Endodermal cell (in vitro differentiated cells): ENCODE measurements at regions not wholly inside any gene's neighbourhood (a gene's known extent, or its start where the extent isn't known, plus 50 kb on each side); places are given as distances from the start of the nearest gene placed in this dataset.

ENCODE experiments used
- DNase-seq: peaks from one replicate; pipeline ENCODE4 v3.0.0-alpha.2; 2017
- H3K27ac ChIP-seq: 2 replicates; pipeline ENCODE4 v1.5.1; 2013; ENCODE audit warnings: mild to moderate bottlenecking, low read depth, low read length, moderate library complexity
- H3K27me3 ChIP-seq: 2 replicates; pipeline ENCODE4 v1.6.1; 2013; ENCODE audit warnings: mild to moderate bottlenecking, low read length, moderate library complexity; ENCODE audit not compliant: insufficient read depth, control insufficient read depth, poor library complexity, severe bottlenecking
- H3K36me3 ChIP-seq: 2 replicates; pipeline ENCODE4 v1.7.0; 2013; ENCODE audit warnings: mild to moderate bottlenecking, low read length, moderate library complexity; ENCODE audit not compliant: control insufficient read depth, insufficient read depth
- H3K4me1 ChIP-seq: one replicate; pipeline ENCODE4 v1.7.0; 2013; ENCODE audit warnings: low read length; ENCODE audit not compliant: control insufficient read depth, insufficient read depth
- H3K4me3 ChIP-seq: 2 replicates; pipeline ENCODE4 v1.5.1; 2013; ENCODE audit warnings: mild to moderate bottlenecking, low read length, moderate library complexity
- H3K9ac ChIP-seq: 2 replicates; pipeline ENCODE4 v1.6.1; 2013; ENCODE audit warnings: mild to moderate bottlenecking, low read length, moderate library complexity; ENCODE audit not compliant: poor library complexity, severe bottlenecking; ENCODE audit errors: extremely low read depth
- H3K9me3 ChIP-seq: 2 replicates; pipeline ENCODE4 v1.6.1; 2013; ENCODE audit warnings: mild to moderate bottlenecking, low read length, moderate library complexity; ENCODE audit not compliant: control insufficient read depth
- H3K27ac Mint-ChIP-seq: 2 replicates; pipeline ENCODE4 v1.8.0; 2020; ENCODE audit warnings: mixed read lengths
- H3K27me3 Mint-ChIP-seq: 2 replicates; pipeline ENCODE4 v1.8.0; 2021; ENCODE audit warnings: mild to moderate bottlenecking, mixed read lengths; ENCODE audit not compliant: insufficient read depth
- H3K36me3 Mint-ChIP-seq: 2 replicates; pipeline ENCODE4 v1.8.0; 2020; ENCODE audit warnings: low read depth, mixed read lengths
- H3K4me1 Mint-ChIP-seq: 2 replicates; pipeline ENCODE4 v1.8.0; 2020; ENCODE audit warnings: mixed read lengths
- H3K4me3 Mint-ChIP-seq: 2 replicates; pipeline ENCODE4 v1.8.0; 2020; ENCODE audit warnings: mild to moderate bottlenecking, moderate library complexity, mixed read lengths
- H3K9me3 Mint-ChIP-seq: 2 replicates; pipeline ENCODE4 v1.8.0; 2020; ENCODE audit warnings: mild to moderate bottlenecking, mixed read lengths
- WGBS, 2 experiments: methylation state at CpG; one replicate each; pipeline versions ENCODE4 v1.1.5 to v1.1.7; 2013; ENCODE audit warnings: missing lambda C conversion rate in 2 of 2, mixed read lengths in 1 of 2; ENCODE audit not compliant: insufficient coverage in 1 of 2, insufficient read length in 1 of 2; 5-methylcytosine and 5-hydroxymethylcytosine counted together
- TF ChIP-seq, protein P1 (sequence below): fragments of 200-600 bp; sonication (generic); conservative IDR thresholded peaks from 2 replicates; pipeline ENCODE4 v1.5.0; 2021; ENCODE audit warnings: antibody characterized with exemption, mild to moderate bottlenecking

- Histone ChIP-seq H3K27ac (no peak overlapping the region), H3K9ac (no peak overlapping the region), H3K4me3 (no peak overlapping the region), H3K27me3 (no peaks in the 10 kb centered on the region), H3K36me3 (no peaks in the 10 kb centered on the region), H3K9me3 (no peaks in the 10 kb centered on the region), H3K4me1 (peaks cover 6% of the 10 kb centered on the region)
- no peaks in the 10 kb centered on the region for H3K27me3 Mint-ChIP-seq
- no peak overlapping the region for H3K4me3 Mint-ChIP-seq
- TF ChIP-seq, protein P1, sequence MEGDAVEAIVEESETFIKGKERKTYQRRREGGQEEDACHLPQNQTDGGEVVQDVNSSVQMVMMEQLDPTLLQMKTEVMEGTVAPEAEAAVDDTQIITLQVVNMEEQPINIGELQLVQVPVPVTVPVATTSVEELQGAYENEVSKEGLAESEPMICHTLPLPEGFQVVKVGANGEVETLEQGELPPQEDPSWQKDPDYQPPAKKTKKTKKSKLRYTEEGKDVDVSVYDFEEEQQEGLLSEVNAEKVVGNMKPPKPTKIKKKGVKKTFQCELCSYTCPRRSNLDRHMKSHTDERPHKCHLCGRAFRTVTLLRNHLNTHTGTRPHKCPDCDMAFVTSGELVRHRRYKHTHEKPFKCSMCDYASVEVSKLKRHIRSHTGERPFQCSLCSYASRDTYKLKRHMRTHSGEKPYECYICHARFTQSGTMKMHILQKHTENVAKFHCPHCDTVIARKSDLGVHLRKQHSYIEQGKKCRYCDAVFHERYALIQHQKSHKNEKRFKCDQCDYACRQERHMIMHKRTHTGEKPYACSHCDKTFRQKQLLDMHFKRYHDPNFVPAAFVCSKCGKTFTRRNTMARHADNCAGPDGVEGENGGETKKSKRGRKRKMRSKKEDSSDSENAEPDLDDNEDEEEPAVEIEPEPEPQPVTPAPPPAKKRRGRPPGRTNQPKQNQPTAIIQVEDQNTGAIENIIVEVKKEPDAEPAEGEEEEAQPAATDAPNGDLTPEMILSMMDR: no peak
- no peaks in the 10 kb centered on the region for H3K9me3 Mint-ChIP-seq
- no peak for DNase-seq
- peaks cover 13% of the 10 kb centered on the region for H3K4me1 Mint-ChIP-seq
- no peak overlapping the region for H3K27ac Mint-ChIP-seq
- H3K36me3 Mint-ChIP-seq: peaks cover 2% of the 10 kb centered on the region
- WGBS, 2 experiments: 93 to 97% methylated on average over 3 to 4 of the region's 4 CpGs
These were observed 287.3 kb upstream of the MTNR1B start for GRCh38 chr11:92682136-92682535.

- no peak overlapping the region for H3K4me3 ChIP-seq
- H3K36me3 ChIP-seq: no peaks in the 10 kb centered on the region
- H3K27ac ChIP-seq: no peak overlapping the region
- TF ChIP-seq, protein P1: no peak
- H3K27ac Mint-ChIP-seq: no peak overlapping the region
- peaks cover 6% of the 10 kb centered on the region for H3K4me1 ChIP-seq
- no peaks in the 10 kb centered on the region for H3K9me3 Mint-ChIP-seq
- WGBS, 2 experiments: 71 to 97% methylated on average over 1 of the region's 1 CpG
- no peaks in the 10 kb centered on the region for H3K27me3 Mint-ChIP-seq
- H3K4me1 Mint-ChIP-seq: peaks cover 13% of the 10 kb centered on the region
- no peaks in the 10 kb centered on the region for H3K9me3 ChIP-seq
- DNase-seq: no peak
- H3K36me3 Mint-ChIP-seq: peaks cover 2% of the 10 kb centered on the region
- H3K9ac ChIP-seq: no peak overlapping the region
- H3K4me3 Mint-ChIP-seq: no peak overlapping the region
- no peaks in the 10 kb centered on the region for H3K27me3 ChIP-seq
These were observed 286.5 kb upstream of the MTNR1B start for GRCh38 chr11:92682952-92683351.

GRCh38 chr11:92685049-92685448 is 284.4 kb upstream of the MTNR1B start:
- Mint-ChIP-seq H3K27ac (no peak overlapping the region), H3K4me3 (no peak overlapping the region), H3K36me3 (no peaks in the 10 kb centered on the region), H3K4me1 (peaks cover 13% of the 10 kb centered on the region), H3K27me3 (no peaks in the 10 kb centered on the region), H3K9me3 (no peaks in the 10 kb centered on the region)
- DNase-seq: no peak
- peaks cover 6% of the 10 kb centered on the region for H3K4me1 ChIP-seq
- H3K9me3 ChIP-seq: no peaks in the 10 kb centered on the region
- TF ChIP-seq, protein P1: no peak
- no peak overlapping the region for H3K27ac ChIP-seq
- H3K36me3 ChIP-seq: no peaks in the 10 kb centered on the region
- H3K27me3 ChIP-seq: no peaks in the 10 kb centered on the region
- no peak overlapping the region for H3K4me3 ChIP-seq
- no peak overlapping the region for H3K9ac ChIP-seq
- WGBS, 2 experiments: 95% methylated on average over 2 of the region's 2 CpGs; no CpG with 5 or more reads in 1 of the 2 experiments
